OCI-LY3 (cell line): ENCODE measurements at regions not wholly inside any gene's neighbourhood (a gene's known extent, or its start where the extent isn't known, plus 50 kb on each side); places are given as distances from the start of the nearest gene placed in this dataset.

Experiments
- EZH2phosphoT487 ChIP-seq: fragments of 200-600 bp; shearing (Covaris generic); IDR thresholded peaks from 2 replicates; pipeline ENCODE4 v1.6.1; 2018; ENCODE audit warnings: antibody characterized with exemption, mixed run types, low read depth
- TF ChIP-seq, protein P1 (sequence below): fragments of 200-600, 300-600 bp; sonication (generic); IDR thresholded peaks from 2 replicates; pipeline ENCODE4 v1.5.1; 2014; ENCODE audit warnings: antibody characterized with exemption, low read length, low read depth

GRCh38 chr1:244271691-244272308 lies 179.9 kb downstream of the ADSS2 start:
- TF ChIP-seq, protein P1, sequence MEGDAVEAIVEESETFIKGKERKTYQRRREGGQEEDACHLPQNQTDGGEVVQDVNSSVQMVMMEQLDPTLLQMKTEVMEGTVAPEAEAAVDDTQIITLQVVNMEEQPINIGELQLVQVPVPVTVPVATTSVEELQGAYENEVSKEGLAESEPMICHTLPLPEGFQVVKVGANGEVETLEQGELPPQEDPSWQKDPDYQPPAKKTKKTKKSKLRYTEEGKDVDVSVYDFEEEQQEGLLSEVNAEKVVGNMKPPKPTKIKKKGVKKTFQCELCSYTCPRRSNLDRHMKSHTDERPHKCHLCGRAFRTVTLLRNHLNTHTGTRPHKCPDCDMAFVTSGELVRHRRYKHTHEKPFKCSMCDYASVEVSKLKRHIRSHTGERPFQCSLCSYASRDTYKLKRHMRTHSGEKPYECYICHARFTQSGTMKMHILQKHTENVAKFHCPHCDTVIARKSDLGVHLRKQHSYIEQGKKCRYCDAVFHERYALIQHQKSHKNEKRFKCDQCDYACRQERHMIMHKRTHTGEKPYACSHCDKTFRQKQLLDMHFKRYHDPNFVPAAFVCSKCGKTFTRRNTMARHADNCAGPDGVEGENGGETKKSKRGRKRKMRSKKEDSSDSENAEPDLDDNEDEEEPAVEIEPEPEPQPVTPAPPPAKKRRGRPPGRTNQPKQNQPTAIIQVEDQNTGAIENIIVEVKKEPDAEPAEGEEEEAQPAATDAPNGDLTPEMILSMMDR = no peak
- no peak for TF ChIP-seq EZH2phosphoT487
